Mammary epithelial cell (primary cell): ENCODE measurements at regions not wholly inside any gene's neighbourhood (a gene's known extent, or its start where the extent isn't known, plus 50 kb on each side); places are given as distances from the start of the nearest gene placed in this dataset.

Experiments
- EZH2 ChIP-seq: IDR thresholded peaks from 2 replicates; pipeline ENCODE4 v1.6.1; 2012; ENCODE audit warnings: low read length, inconsistent platforms, borderline replicate concordance
- TF ChIP-seq, protein P1 (sequence below), 2 donors: IDR thresholded peaks in 1 of 2; conservative IDR thresholded peaks in 1 of 2; 2 replicates each; pipeline ENCODE4 v1.5.1; 2011 to 2012; ENCODE audit warnings: inconsistent platforms in 2 of 2, low read length in 2 of 2, mild to moderate bottlenecking in 2 of 2, control low read depth in 1 of 2, low read depth in 1 of 2; ENCODE audit not compliant: insufficient read depth in 1 of 2; ENCODE audit errors: extremely low read depth in 1 of 2

DNA sequence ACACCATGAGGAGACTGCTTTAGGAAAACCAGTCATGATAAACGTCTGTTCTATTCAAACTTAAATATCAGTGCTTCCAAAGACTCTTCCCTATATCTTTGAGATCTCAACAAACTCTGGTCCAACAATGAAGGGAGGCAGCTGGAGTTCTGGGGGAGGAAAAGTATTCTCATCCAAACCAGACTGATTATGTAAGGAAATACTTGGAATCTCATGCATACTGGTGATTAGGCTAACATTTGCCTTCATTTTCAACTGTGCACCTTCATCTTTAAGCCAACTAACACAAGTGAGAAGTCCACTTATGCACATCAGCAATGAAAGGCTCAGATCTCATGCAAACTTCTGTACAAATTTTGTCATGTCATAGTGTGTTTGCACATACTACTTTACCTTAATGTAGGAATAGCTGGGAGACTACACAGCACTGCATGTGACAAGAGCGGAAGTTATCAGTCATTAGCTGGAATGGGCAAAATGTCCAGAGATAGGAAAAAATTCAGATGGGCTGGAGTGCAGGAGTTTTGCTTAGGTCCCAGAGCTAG is 67.5 kb upstream of the STK17B start:
- TF ChIP-seq, protein P1, sequence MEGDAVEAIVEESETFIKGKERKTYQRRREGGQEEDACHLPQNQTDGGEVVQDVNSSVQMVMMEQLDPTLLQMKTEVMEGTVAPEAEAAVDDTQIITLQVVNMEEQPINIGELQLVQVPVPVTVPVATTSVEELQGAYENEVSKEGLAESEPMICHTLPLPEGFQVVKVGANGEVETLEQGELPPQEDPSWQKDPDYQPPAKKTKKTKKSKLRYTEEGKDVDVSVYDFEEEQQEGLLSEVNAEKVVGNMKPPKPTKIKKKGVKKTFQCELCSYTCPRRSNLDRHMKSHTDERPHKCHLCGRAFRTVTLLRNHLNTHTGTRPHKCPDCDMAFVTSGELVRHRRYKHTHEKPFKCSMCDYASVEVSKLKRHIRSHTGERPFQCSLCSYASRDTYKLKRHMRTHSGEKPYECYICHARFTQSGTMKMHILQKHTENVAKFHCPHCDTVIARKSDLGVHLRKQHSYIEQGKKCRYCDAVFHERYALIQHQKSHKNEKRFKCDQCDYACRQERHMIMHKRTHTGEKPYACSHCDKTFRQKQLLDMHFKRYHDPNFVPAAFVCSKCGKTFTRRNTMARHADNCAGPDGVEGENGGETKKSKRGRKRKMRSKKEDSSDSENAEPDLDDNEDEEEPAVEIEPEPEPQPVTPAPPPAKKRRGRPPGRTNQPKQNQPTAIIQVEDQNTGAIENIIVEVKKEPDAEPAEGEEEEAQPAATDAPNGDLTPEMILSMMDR (conservative IDR thresholded peaks at IDR 0.05 in 1 of 2, IDR thresholded peaks at IDR 0.05 in 1 of 2; ENCODE audit: extremely low read depth in 1 of 2, insufficient read depth in 1 of 2, low read depth in 1 of 2, low read length in 2 of 2): no peak
- no peak for TF ChIP-seq EZH2
